LNCaP clone FGC (cell line): ENCODE measurements at regions not wholly inside any gene's neighbourhood (a gene's known extent, or its start where the extent isn't known, plus 50 kb on each side); places are given as distances from the start of the nearest gene placed in this dataset.

Experiments used
- DNase-seq: peaks from one replicate; pipeline ENCODE4 v3.0.0-alpha.2; 2011; ENCODE audit warnings: low read depth
- H3K4me3 ChIP-seq: 2 replicates; pipeline ENCODE4 v1.5.1; 2011; ENCODE audit warnings: mild to moderate bottlenecking, low read depth, low read length, control low read depth
- CTCF ChIP-seq: IDR thresholded peaks from 2 replicates; pipeline ENCODE4 v1.5.1; 2012; ENCODE audit warnings: mild to moderate bottlenecking; ENCODE audit not compliant: control insufficient read depth, insufficient read depth; ENCODE audit errors: extremely low read depth

GRCh38 chr5:9885164-9885563 lies 255.0 kb upstream of the TAS2R1 start:
- H3K4me3 ChIP-seq = no peak overlapping the region
- no peak for TF ChIP-seq CTCF
- no peak for DNase-seq

- no peak for DNase-seq
- TF ChIP-seq CTCF = no peak
- no peak overlapping the region for H3K4me3 ChIP-seq
Measured at GRCh38 chr5:9878206-9878605, 248.1 kb upstream of the TAS2R1 start.

- no peak for TF ChIP-seq CTCF
- DNase-seq = no peak
- H3K4me3 ChIP-seq = no peak overlapping the region
Measured at GRCh38 chr5:9877488-9877887, 247.3 kb upstream of the TAS2R1 start.

- H3K4me3 ChIP-seq = no peak overlapping the region
- DNase-seq = no peak
- TF ChIP-seq CTCF = no peak
Measured at GRCh38 chr5:9876451-9876850, 246.3 kb upstream of the TAS2R1 start.

- no peak for DNase-seq
- H3K4me3 ChIP-seq = no peak overlapping the region
- TF ChIP-seq CTCF = no peak
Measured at GRCh38 chr5:9869616-9870288, 239.6 kb upstream of the TAS2R1 start.

GRCh38 chr5:9865574-9865973 lies 235.4 kb upstream of the TAS2R1 start:
- no peak for TF ChIP-seq CTCF
- no peak overlapping the region for H3K4me3 ChIP-seq
- no peak for DNase-seq

- TF ChIP-seq CTCF = no peak
- H3K4me3 ChIP-seq = no peak overlapping the region
- DNase-seq = no peak
Measured at GRCh38 chr5:9864791-9865190, 234.6 kb upstream of the TAS2R1 start.
